Panc1 (cell line): ENCODE measurements at regions not wholly inside any gene's neighbourhood (a gene's known extent, or its start where the extent isn't known, plus 50 kb on each side); places are given as distances from the start of the nearest gene placed in this dataset.

Source experiments
- CTCF ChIP-seq: fragments of 450-650 bp; IDR thresholded peaks from 2 replicates; pipeline ENCODE4 v1.5.1; 2017; ENCODE audit warnings: mild to moderate bottlenecking
- POLR2AphosphoS5 ChIP-seq: IDR thresholded peaks from 2 replicates; pipeline ENCODE4 v1.6.1; 2012; ENCODE audit warnings: mild to moderate bottlenecking, low read depth, low read length, moderate library complexity
- TCF7L2 ChIP-seq: IDR thresholded peaks from 2 replicates; pipeline ENCODE4 v1.6.1; 2011; ENCODE audit warnings: mild to moderate bottlenecking, low read depth, low read length, inconsistent platforms

- no peak for TF ChIP-seq CTCF
- no peak for TF ChIP-seq TCF7L2
- TF ChIP-seq POLR2AphosphoS5 = no peak
These were observed 118.6 kb downstream of the DLEU7 start for GRCh38 chr13:50724913-50725312.
